Type B pancreatic cell (in vitro differentiated cells): ENCODE measurements at regions not wholly inside any gene's neighbourhood (a gene's known extent, or its start where the extent isn't known, plus 50 kb on each side); places are given as distances from the start of the nearest gene placed in this dataset.

Experiments
- DNase-seq: peaks from one replicate; pipeline ENCODE4 v3.0.0; 2021; ENCODE audit warnings: mixed read lengths; ENCODE audit not compliant: unreplicated experiment; ENCODE audit errors: extremely low spot score
- H3K27ac Mint-ChIP-seq: 2 replicates; pipeline ENCODE4 v1.8.0; 2021; ENCODE audit warnings: mild to moderate bottlenecking, mixed read lengths
- H3K27me3 Mint-ChIP-seq: 2 replicates; pipeline ENCODE4 v1.8.0; 2021; ENCODE audit warnings: mixed read lengths
- H3K36me3 Mint-ChIP-seq: 2 replicates; pipeline ENCODE4 v1.8.0; 2021; ENCODE audit warnings: mixed read lengths
- H3K4me1 Mint-ChIP-seq: one replicate; pipeline ENCODE4 v1.8.0; 2021; ENCODE audit warnings: mixed read lengths; ENCODE audit not compliant: unreplicated experiment
- H3K4me3 Mint-ChIP-seq: 2 replicates; pipeline ENCODE4 v1.8.0; 2021; ENCODE audit warnings: mild to moderate bottlenecking, mixed read lengths
- H3K9me3 Mint-ChIP-seq: 2 replicates; pipeline ENCODE4 v1.8.0; 2021; ENCODE audit warnings: mixed read lengths
- TF ChIP-seq, protein P1 (sequence below): fragments of 200-600 bp; sonication (generic); conservative IDR thresholded peaks from 2 replicates; pipeline ENCODE4 v1.5.0; 2021; ENCODE audit warnings: antibody characterized with exemption, mild to moderate bottlenecking

DNA sequence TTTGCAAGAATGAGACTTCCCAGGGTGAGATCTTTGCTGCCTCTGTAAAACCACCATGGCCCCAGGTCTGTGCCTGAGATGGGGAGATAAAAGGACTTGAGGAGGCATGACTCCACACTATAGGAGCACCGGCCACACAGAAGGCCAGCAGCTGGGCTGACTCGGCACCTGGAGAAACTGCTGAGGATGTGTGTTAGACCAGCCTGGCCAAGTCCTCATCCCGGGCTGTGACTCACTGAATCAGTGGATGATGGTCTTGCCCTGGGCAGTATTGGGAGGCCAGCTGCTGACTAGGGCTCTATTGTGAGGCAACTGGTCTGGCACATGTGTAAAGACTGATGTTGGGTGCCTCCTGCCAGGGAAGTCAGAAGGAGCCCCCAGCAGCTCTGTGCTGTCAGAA, 286.2 kb downstream of the ACTL7B start:
- Mint-ChIP-seq H3K4me1 (no peaks in the 10 kb centered on the region), H3K27me3 (peaks cover 23% of the 10 kb centered on the region), H3K27ac (no peak overlapping the region), H3K36me3 (no peaks in the 10 kb centered on the region), H3K9me3 (no peaks in the 10 kb centered on the region), H3K4me3 (no peak overlapping the region)
- no peak for DNase-seq
- TF ChIP-seq, protein P1, sequence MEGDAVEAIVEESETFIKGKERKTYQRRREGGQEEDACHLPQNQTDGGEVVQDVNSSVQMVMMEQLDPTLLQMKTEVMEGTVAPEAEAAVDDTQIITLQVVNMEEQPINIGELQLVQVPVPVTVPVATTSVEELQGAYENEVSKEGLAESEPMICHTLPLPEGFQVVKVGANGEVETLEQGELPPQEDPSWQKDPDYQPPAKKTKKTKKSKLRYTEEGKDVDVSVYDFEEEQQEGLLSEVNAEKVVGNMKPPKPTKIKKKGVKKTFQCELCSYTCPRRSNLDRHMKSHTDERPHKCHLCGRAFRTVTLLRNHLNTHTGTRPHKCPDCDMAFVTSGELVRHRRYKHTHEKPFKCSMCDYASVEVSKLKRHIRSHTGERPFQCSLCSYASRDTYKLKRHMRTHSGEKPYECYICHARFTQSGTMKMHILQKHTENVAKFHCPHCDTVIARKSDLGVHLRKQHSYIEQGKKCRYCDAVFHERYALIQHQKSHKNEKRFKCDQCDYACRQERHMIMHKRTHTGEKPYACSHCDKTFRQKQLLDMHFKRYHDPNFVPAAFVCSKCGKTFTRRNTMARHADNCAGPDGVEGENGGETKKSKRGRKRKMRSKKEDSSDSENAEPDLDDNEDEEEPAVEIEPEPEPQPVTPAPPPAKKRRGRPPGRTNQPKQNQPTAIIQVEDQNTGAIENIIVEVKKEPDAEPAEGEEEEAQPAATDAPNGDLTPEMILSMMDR = no peak

DNA sequence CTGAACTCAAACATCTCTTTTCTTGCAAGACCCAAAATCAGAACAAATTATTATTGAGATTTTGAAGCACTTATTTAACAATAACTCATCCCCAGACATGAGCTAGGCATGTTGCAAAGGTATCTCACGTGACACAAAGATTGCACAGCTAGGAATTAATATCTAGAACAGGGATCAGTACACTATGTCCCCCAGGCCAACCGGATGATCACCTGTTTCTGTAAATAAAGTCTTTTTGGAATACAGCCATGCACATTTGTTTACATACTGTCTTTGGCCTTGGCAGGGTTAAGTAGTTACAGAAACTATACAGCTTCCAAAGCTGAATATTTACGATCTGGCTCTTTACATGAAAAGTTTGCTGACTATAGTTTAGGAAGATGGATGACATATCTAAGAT, 287.7 kb downstream of the ACTL7B start:
- no peaks in the 10 kb centered on the region for H3K9me3 Mint-ChIP-seq
- H3K27ac Mint-ChIP-seq = no peak overlapping the region
- H3K36me3 Mint-ChIP-seq = no peaks in the 10 kb centered on the region
- TF ChIP-seq, protein P1 = no peak
- no peak for DNase-seq
- no peak overlapping the region for H3K4me3 Mint-ChIP-seq
- peaks cover 18% of the 10 kb centered on the region for H3K27me3 Mint-ChIP-seq
- no peaks in the 10 kb centered on the region for H3K4me1 Mint-ChIP-seq

DNA sequence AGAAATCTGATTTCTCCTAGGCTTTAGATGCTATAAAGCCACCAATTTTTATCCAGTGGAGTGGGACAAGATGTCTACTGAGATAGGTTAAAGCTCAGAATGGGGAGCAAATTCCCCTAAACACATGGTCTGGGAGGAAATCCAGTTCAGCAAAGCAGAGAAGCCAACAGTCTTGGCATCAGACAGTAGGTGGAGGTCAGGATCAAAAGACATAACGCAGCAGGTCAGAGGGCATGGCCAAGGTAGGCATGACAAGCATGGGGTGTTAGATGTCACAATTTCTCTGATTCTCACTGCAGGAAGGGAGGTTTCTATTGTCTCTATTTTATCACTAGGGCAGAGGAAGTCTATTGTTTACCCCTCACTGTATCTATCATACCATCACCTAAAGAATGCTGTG, 288.2 kb downstream of the ACTL7B start:
- Mint-ChIP-seq H3K27me3 (peaks cover 18% of the 10 kb centered on the region), H3K27ac (no peak overlapping the region), H3K9me3 (no peaks in the 10 kb centered on the region), H3K4me3 (no peak overlapping the region), H3K36me3 (no peaks in the 10 kb centered on the region), H3K4me1 (no peaks in the 10 kb centered on the region)
- TF ChIP-seq, protein P1 = no peak
- no peak for DNase-seq

DNA sequence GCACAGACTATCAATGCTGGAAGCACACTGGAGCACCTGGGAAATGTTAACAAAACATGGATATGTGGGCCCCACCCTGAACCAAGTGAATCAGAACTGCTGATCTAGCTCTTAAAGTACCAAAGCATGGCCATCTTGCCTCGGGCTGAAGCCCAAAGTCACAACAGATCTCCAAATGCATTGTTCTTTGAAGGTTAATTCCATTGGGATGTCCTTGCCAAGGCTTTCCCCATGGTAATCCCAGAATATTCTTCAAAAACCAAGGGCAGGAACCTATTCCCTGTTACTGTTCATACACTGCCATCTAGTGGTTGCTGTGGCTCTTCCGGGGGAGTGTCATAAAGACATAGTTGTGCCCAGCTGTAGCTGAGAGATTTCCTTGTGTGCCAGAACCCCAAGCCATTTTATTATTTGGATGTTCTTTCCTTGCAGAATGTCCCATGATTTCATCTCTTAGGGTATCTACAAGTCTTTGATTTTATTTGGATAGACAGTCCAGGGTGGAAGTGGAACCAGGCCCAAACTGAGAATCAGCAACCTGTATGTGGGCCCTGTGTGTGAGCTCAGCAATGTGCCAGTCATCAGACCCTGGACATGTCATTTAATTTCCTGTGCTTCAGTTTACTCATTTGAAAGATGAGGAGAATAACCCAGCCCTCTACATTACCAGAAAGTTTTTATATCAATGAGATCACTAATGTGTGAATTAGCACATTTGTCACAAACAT, 290.0 kb downstream of the ACTL7B start:
- DNase-seq = no peak
- Mint-ChIP-seq H3K4me3 (no peak overlapping the region), H3K4me1 (no peaks in the 10 kb centered on the region), H3K36me3 (no peaks in the 10 kb centered on the region), H3K9me3 (no peaks in the 10 kb centered on the region), H3K27me3 (peaks cover 18% of the 10 kb centered on the region), H3K27ac (peak overlapping the region; percentile 21)
- TF ChIP-seq, protein P1 = peak; percentile 94

DNA sequence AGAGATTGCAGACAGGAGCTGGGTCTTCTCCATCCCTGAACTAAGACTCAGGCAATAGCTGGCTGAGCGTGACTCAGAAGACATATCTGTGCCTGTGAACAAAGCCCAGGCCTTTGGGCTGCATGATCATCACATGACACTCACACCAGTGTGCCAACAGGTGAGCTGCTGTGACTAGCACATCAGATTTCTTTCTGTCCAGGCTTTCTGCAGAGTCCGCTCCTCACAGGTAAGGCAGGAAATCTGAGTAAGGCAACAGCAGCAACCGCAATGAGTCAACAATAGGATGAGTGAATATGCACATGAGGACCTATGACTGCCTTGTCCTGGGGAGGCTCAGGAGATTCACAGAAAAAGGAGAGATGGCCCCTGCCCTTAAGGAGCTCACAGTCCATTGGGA, 293.6 kb downstream of the ACTL7B start:
- H3K4me1 Mint-ChIP-seq = no peaks in the 10 kb centered on the region
- H3K36me3 Mint-ChIP-seq = no peaks in the 10 kb centered on the region
- H3K4me3 Mint-ChIP-seq = no peak overlapping the region
- TF ChIP-seq, protein P1 = no peak
- no peak for DNase-seq
- H3K9me3 Mint-ChIP-seq = no peaks in the 10 kb centered on the region
- H3K27me3 Mint-ChIP-seq = peaks cover 19% of the 10 kb centered on the region
- no peak overlapping the region for H3K27ac Mint-ChIP-seq

DNA sequence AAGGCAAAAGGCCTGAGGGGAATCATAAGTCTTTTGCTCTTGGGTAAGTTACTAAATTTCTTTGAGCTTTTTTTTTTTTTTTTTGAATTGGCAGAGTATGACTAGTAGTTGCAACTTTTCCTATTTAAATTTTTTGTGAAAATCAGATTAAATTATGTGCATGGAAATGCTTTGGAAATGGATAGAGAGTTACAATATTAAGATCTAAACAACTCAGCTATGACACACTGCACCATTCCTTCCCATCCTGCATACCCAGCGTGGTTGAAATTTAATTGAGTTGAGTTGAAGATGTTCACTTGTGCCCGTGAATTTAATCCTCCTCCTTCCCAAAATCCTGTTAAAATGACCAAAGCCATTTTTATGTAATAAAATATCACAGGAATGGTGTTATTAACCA, 296.4 kb downstream of the ACTL7B start:
- H3K27me3 Mint-ChIP-seq = peaks cover 19% of the 10 kb centered on the region
- H3K4me1 Mint-ChIP-seq = no peaks in the 10 kb centered on the region
- no peaks in the 10 kb centered on the region for H3K9me3 Mint-ChIP-seq
- H3K4me3 Mint-ChIP-seq = no peak overlapping the region
- no peaks in the 10 kb centered on the region for H3K36me3 Mint-ChIP-seq
- no peak overlapping the region for H3K27ac Mint-ChIP-seq
- DNase-seq = no peak
- TF ChIP-seq, protein P1 = no peak
